GM10248 (cell line): ENCODE measurements at regions not wholly inside any gene's neighbourhood (a gene's known extent, or its start where the extent isn't known, plus 50 kb on each side); places are given as distances from the start of the nearest gene placed in this dataset.

Experiments used
- CTCF ChIA-PET: fragments of 300-600 bp; sonication (Branson Sonifier 250); formaldehyde crosslinking; extraction: SDS; loops from one replicate; lab custom pipeline; 2021; ENCODE audit warnings: antibody characterized with exemption; lab: Yijun Ruan, JAX
- POLR2A ChIA-PET: fragments of 350-650 bp; sonication (Branson Sonifier 250); formaldehyde crosslinking; extraction: SDS; loops from one replicate; lab custom pipeline; 2020; ENCODE audit warnings: antibody characterized with exemption; lab: Yijun Ruan, JAX
- DNase-seq: peaks from one replicate; pipeline ENCODE4 v3.0.0; 2012; ENCODE audit errors: extremely low spot score
- TF ChIP-seq, protein P1 (sequence below): IDR thresholded peaks from 2 replicates; pipeline ENCODE4 v1.5.1; 2012; ENCODE audit warnings: mild to moderate bottlenecking, low read depth; ENCODE audit errors: extremely low read depth, missing control alignments, control extremely low read depth

GRCh38 chr20:7493311-7493710 lies 446.9 kb downstream of the HAO1 start:
- TF ChIP-seq, protein P1, sequence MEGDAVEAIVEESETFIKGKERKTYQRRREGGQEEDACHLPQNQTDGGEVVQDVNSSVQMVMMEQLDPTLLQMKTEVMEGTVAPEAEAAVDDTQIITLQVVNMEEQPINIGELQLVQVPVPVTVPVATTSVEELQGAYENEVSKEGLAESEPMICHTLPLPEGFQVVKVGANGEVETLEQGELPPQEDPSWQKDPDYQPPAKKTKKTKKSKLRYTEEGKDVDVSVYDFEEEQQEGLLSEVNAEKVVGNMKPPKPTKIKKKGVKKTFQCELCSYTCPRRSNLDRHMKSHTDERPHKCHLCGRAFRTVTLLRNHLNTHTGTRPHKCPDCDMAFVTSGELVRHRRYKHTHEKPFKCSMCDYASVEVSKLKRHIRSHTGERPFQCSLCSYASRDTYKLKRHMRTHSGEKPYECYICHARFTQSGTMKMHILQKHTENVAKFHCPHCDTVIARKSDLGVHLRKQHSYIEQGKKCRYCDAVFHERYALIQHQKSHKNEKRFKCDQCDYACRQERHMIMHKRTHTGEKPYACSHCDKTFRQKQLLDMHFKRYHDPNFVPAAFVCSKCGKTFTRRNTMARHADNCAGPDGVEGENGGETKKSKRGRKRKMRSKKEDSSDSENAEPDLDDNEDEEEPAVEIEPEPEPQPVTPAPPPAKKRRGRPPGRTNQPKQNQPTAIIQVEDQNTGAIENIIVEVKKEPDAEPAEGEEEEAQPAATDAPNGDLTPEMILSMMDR: no peak
- ChIA-PET POLR2A (no interaction called here), CTCF (no interaction called here)
- no peak for DNase-seq

- DNase-seq: no peak
- TF ChIP-seq, protein P1: no peak
- CTCF ChIA-PET: interaction anchor here (1.0 kb wide), 1 partner anchor 9 kb away, joined by 3 read pairs; no protein-coding TSS in a partner anchor
- POLR2A ChIA-PET: no interaction called here
These were observed 443.8 kb downstream of the HAO1 start for GRCh38 chr20:7496394-7496991.

DNA sequence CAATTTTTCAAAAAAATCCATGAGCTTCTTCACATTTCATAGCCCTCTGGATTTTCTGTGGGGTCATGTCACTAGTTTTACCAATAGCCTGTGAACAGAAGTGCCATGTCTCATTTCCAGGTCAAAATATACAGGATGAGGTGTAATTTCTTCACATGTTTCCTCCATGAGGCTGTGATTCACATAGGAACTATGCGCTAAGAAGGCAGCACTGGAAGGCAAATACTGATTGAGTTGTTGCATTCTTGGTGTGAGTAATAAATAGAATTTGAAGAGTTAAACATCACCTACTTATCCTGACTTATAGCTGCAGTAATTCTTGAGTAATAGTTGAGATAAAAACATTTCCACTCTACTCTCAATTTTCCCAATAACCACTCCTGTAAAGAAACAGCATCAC lies 442.3 kb downstream of the HAO1 start:
- TF ChIP-seq, protein P1: no peak
- ChIA-PET CTCF (no interaction called here), POLR2A (no interaction called here)
- DNase-seq: no peak

- no peak for DNase-seq
- CTCF ChIA-PET: no interaction called here
- TF ChIP-seq, protein P1: no peak
- POLR2A ChIA-PET: no interaction called here
These were observed 441.1 kb downstream of the HAO1 start for GRCh38 chr20:7499201-7499600.

DNA sequence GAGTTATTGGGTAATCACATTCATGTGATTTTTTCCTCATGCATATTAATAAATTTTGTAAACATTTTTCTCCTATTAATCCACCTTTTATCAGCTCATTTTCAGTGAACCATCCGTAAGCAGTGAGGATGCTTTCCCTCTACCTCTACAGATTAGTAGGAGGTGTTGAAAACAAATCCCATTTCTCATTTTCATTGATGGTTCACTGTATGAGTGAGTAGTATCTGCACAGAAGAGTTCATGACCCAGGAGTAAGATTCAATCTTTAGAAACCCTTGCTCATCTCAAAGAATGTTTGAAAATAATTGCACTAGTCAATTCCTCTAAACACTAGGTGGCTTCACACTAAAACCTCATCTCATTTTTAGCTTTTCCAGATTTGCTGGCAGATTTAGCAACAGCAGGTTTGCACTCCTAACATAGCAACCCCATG lies 440.0 kb downstream of the HAO1 start:
- DNase-seq: no peak
- TF ChIP-seq, protein P1: no peak
- POLR2A ChIA-PET: no interaction called here
- CTCF ChIA-PET: no interaction called here

- TF ChIP-seq, protein P1: no peak
- ChIA-PET CTCF (interaction anchor here (2.4 kb wide), 1 partner anchor 16 kb away, joined by 6 read pairs; no protein-coding TSS in a partner anchor), POLR2A (no interaction called here)
- no peak for DNase-seq
These were observed 436.8 kb downstream of the HAO1 start for GRCh38 chr20:7503501-7503900.
